ENCODE measurements at regions not wholly inside any gene's neighbourhood (a gene's known extent, or its start where the extent isn't known, plus 50 kb on each side); places are given as distances from the start of the nearest gene placed in this dataset.
"Not testable (repeated sequence)": the region's sequence is repeated elsewhere in the genome, so short reads cannot be mapped to it uniquely, and the experiment has no call there.

DNA sequence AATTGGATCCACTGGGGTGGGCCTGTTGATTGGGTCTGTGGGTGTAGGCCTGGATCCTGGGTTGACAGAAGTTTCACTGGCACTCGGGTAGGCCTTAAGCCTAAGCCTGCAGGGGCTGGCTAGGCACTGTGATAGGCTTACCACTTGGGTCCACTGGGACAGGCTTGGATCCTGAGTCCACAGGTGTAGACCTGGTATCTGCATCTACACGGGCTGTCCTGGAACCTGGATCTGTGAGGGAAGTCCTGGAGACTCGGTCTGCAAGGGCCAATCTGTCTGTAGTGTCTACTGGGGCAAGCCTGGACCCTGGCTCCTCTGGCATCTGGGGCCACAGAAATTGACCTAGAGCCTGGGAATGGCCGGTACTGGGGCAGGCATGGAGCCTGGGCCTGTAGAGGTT, 219.0 kb upstream of the NRG3 start:
- DNase-seq (ENCODE audit: insufficient read length, low spot score) (no peak), FAIRE-seq (no peak)
- no peak for TF ChIP-seq CTCF (IDR thresholded peaks at IDR 0.05; ENCODE audit: insufficient read depth, missing control alignments)

- DNase-seq (ENCODE audit: insufficient read length, low spot score), result no peak
- FAIRE-seq, result no peak
- TF ChIP-seq CTCF (IDR thresholded peaks at IDR 0.05; ENCODE audit: insufficient read depth, missing control alignments), result no peak
Observed at GRCh38 chr10:81662837-81663236, 212.2 kb upstream of the NRG3 start.

GRCh38 chr10:81664800-81665199, 210.2 kb upstream of the NRG3 start:
- DNase-seq (ENCODE audit: insufficient read length, low spot score); FAIRE-seq: not testable (repeated sequence)

DNA sequence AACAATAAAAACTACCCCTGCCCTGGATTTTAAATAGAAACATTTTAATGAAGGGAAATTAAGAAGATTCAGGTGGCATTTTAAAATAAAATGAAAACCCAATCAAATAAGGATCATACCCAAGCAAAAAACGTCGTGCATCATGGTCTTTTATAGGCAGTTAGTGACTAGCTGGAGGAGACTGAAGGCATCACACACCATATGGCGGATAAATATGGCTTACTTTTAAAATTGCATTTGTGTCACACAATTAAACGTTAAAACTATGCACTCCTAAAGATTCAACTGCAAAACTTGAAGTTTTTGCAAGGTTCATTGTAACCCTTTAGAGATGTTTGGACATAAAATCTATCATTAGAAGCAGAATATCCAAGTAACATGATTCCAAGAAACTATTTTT, 200.1 kb upstream of the NRG3 start:
- DNase-seq (ENCODE audit: insufficient read length, low spot score), result no peak
- no peak for FAIRE-seq
- no peak for TF ChIP-seq CTCF (IDR thresholded peaks at IDR 0.05; ENCODE audit: insufficient read depth, missing control alignments)

GRCh38 chr10:81679291-81679690, 195.7 kb upstream of the NRG3 start:
- DNase-seq (ENCODE audit: insufficient read length, low spot score) (no peak), FAIRE-seq (no peak)
- no peak for TF ChIP-seq CTCF (IDR thresholded peaks at IDR 0.05; ENCODE audit: insufficient read depth, missing control alignments)

- no peak for TF ChIP-seq CTCF (IDR thresholded peaks at IDR 0.05; ENCODE audit: insufficient read depth, missing control alignments)
- FAIRE-seq (no peak), DNase-seq (ENCODE audit: insufficient read length, low spot score) (no peak)
Observed at GRCh38 chr10:81680359-81680758, 194.6 kb upstream of the NRG3 start.

DNA sequence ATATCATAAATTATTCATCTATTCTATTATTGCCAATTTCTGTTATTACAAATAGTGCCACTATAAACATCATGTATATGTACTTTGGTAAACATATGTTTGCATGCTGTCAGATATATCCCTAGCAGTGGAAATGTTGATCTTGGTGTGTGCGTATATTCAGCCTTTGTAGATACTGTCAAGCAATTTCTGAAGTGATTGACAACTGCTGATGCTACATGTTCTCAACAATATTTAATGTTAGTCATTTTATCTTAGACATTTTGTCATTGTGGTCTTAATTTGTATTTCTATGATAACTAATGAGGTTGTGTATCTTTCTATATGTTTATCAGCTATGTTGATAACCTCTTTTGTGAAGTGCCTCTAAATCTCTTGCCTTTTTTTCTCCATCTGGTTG, 186.5 kb upstream of the NRG3 start:
- FAIRE-seq (no peak), DNase-seq (ENCODE audit: insufficient read length, low spot score) (no peak)
- no peak for TF ChIP-seq CTCF (IDR thresholded peaks at IDR 0.05; ENCODE audit: insufficient read depth, missing control alignments)

Data from D721Med (cell line).